ENCODE measurements at regions not wholly inside any gene's neighbourhood (a gene's known extent, or its start where the extent isn't known, plus 50 kb on each side); places are given as distances from the start of the nearest gene placed in this dataset.

DNA sequence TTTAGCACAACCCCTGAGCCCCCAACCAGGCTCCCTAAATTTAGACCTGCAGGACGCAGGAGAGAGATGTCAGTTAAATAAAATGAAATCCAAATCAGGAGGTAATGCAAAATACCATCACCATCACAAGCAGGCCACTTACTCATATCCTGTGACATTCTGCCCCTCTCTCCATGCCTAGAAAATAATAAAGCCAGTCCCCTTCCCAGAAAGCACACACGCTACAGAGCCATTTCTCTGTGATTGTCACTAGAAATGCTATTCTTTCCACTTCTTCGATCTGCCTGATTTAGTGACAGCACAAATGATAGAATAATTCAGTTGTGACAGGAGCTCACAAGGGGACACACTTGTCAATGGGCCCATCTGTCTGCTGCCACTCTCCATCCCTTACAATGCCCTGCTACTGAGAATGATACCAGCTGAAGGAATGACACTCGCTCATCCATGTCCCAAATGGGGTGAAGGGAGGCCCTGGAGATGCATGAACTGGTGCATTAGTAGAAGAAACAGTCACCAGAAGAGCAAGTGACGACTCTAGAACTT lies 272.1 kb downstream of the SP3 start:
- H4K20me1 ChIP-seq (ENCODE audit: control insufficient read depth, insufficient read depth, low read depth, low read length) = no peaks in the 10 kb centered on the region
- no peak overlapping the region for H3K4me2 ChIP-seq (ENCODE audit: low read length)
- H3K9me3 ChIP-seq (ENCODE audit: control insufficient read depth, insufficient read depth, low read length) = no peaks in the 10 kb centered on the region
- H3F3A ChIP-seq (ENCODE audit: control insufficient read depth, insufficient read depth) = no peaks in the 10 kb centered on the region
- no peaks in the 10 kb centered on the region for H3K9me2 ChIP-seq (replicated peaks; ENCODE audit: control insufficient read depth, low read length)
- no peaks in the 10 kb centered on the region for H3K4me1 ChIP-seq (ENCODE audit: control insufficient read depth, low read length)
- H3K36me3 ChIP-seq (ENCODE audit: control insufficient read depth, low read length) = no peaks in the 10 kb centered on the region
- TF ChIP-seq, protein P1, sequence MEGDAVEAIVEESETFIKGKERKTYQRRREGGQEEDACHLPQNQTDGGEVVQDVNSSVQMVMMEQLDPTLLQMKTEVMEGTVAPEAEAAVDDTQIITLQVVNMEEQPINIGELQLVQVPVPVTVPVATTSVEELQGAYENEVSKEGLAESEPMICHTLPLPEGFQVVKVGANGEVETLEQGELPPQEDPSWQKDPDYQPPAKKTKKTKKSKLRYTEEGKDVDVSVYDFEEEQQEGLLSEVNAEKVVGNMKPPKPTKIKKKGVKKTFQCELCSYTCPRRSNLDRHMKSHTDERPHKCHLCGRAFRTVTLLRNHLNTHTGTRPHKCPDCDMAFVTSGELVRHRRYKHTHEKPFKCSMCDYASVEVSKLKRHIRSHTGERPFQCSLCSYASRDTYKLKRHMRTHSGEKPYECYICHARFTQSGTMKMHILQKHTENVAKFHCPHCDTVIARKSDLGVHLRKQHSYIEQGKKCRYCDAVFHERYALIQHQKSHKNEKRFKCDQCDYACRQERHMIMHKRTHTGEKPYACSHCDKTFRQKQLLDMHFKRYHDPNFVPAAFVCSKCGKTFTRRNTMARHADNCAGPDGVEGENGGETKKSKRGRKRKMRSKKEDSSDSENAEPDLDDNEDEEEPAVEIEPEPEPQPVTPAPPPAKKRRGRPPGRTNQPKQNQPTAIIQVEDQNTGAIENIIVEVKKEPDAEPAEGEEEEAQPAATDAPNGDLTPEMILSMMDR (IDR thresholded peaks at IDR 0.05; ENCODE audit: low read depth, low read length, poor library complexity, severe bottlenecking) = no peak
- TF ChIP-seq EZH2phosphoT487 (IDR thresholded peaks at IDR 0.05; ENCODE audit: borderline replicate concordance, low read length) = no peak
- no peaks in the 10 kb centered on the region for H3K27me3 ChIP-seq (ENCODE audit: control insufficient read depth, low read length)
- H3K79me2 ChIP-seq (ENCODE audit: control insufficient read depth, low read length) = no peaks in the 10 kb centered on the region
- H3K4me3 ChIP-seq (ENCODE audit: low read length) = no peak overlapping the region
- H3K27ac ChIP-seq (ENCODE audit: low read depth, low read length) = no peak overlapping the region

DNA sequence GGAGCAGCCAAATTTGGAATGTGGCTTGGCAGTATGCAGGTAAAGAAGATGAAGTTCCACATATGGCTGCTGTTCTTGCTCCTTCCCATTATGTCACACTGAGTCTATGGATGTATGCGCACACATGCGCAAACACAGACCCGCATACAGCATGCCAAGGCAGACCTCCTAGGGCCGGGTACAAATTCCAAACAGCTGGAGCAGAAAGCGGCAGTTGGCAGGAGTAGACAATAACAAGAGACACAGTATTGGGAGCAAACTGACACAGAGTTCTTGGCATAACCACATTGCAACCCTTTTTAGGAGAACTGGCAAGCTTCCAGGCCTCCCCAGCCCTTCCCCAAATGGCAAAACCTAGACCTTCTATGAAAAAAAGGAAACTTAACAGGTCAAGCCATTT lies 268.9 kb downstream of the SP3 start:
- H3K9me2 ChIP-seq (replicated peaks; ENCODE audit: control insufficient read depth, low read length) = no peaks in the 10 kb centered on the region
- no peaks in the 10 kb centered on the region for H3K9me3 ChIP-seq (ENCODE audit: control insufficient read depth, insufficient read depth, low read length)
- no peak for TF ChIP-seq EZH2phosphoT487 (IDR thresholded peaks at IDR 0.05; ENCODE audit: borderline replicate concordance, low read length)
- TF ChIP-seq, protein P1 (IDR thresholded peaks at IDR 0.05; ENCODE audit: low read depth, low read length, poor library complexity, severe bottlenecking) = no peak

DNA sequence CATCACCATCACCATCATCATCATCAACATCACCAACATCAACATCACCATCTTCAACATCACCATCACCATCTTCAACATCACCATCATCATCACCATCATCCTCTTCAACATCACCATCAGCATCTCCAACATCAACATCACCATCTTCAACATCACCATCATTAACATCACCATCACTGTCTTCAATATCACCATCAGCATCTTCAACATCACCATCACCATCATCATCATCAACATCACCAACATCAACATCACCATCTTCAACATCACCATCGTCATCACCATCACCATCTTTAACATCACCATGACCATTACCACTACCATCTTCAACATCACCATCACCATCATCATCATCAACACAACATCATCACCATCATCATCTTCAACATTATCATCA lies 267.2 kb downstream of the SP3 start:
- H3K9me2 ChIP-seq (replicated peaks; ENCODE audit: control insufficient read depth, low read length) = no peaks in the 10 kb centered on the region
- H3K79me2 ChIP-seq (ENCODE audit: control insufficient read depth, low read length) = no peaks in the 10 kb centered on the region
- no peaks in the 10 kb centered on the region for H3K4me1 ChIP-seq (ENCODE audit: control insufficient read depth, low read length)
- no peaks in the 10 kb centered on the region for H3K27me3 ChIP-seq (ENCODE audit: control insufficient read depth, low read length)
- no peak overlapping the region for H3K27ac ChIP-seq (ENCODE audit: low read depth, low read length)
- H3F3A ChIP-seq (ENCODE audit: control insufficient read depth, insufficient read depth) = no peaks in the 10 kb centered on the region
- H3K4me2 ChIP-seq (ENCODE audit: low read length) = no peak overlapping the region
- H4K20me1 ChIP-seq (ENCODE audit: control insufficient read depth, insufficient read depth, low read depth, low read length) = no peaks in the 10 kb centered on the region
- H3K4me3 ChIP-seq (ENCODE audit: low read length) = no peak overlapping the region
- H3K9me3 ChIP-seq (ENCODE audit: control insufficient read depth, insufficient read depth, low read length) = no peaks in the 10 kb centered on the region
- no peaks in the 10 kb centered on the region for H3K36me3 ChIP-seq (ENCODE audit: control insufficient read depth, low read length)
- no peak for TF ChIP-seq EZH2phosphoT487 (IDR thresholded peaks at IDR 0.05; ENCODE audit: borderline replicate concordance, low read length)
- TF ChIP-seq, protein P1 (IDR thresholded peaks at IDR 0.05; ENCODE audit: low read depth, low read length, poor library complexity, severe bottlenecking) = no peak

More for the DNA sequence above, 268.9 kb downstream of the SP3 start:
- Histone ChIP-seq H3K4me2 (ENCODE audit: low read length) (no peak overlapping the region), H3K4me3 (ENCODE audit: low read length) (no peak overlapping the region), H3K4me1 (ENCODE audit: control insufficient read depth, low read length) (no peaks in the 10 kb centered on the region), H3K27ac (ENCODE audit: low read depth, low read length) (no peak overlapping the region), H3K27me3 (ENCODE audit: control insufficient read depth, low read length) (no peaks in the 10 kb centered on the region), H3K36me3 (ENCODE audit: control insufficient read depth, low read length) (no peaks in the 10 kb centered on the region), H3F3A (ENCODE audit: control insufficient read depth, insufficient read depth) (no peaks in the 10 kb centered on the region), H4K20me1 (ENCODE audit: control insufficient read depth, insufficient read depth, low read depth, low read length) (no peaks in the 10 kb centered on the region), H3K79me2 (ENCODE audit: control insufficient read depth, low read length) (no peaks in the 10 kb centered on the region)
